Stomach (tissue), 8 donors: ENCODE measurements at regions not wholly inside any gene's neighbourhood (a gene's known extent, or its start where the extent isn't known, plus 50 kb on each side); places are given as distances from the start of the nearest gene placed in this dataset.

ENCODE experiments used
- DNase-seq, 2 donors: peaks; one replicate each; pipeline versions ENCODE4 v3.0.0 to v3.0.0-alpha.2; 2013 to 2019
- H3K27ac ChIP-seq, 5 donors: fragments of 200-600 bp in 4 of 5; sonication (generic) in 4 of 5; one replicate each; pipeline ENCODE4 v1.5.1; 2013 to 2019; ENCODE audit warnings: mild to moderate bottlenecking in 1 of 5, moderate library complexity in 1 of 5
- H3K27me3 ChIP-seq, 3 donors: fragments of 200-600 bp; sonication (generic); one replicate each; pipeline ENCODE4 v1.5.1; 2017 to 2019; ENCODE audit warnings: mixed run types in 1 of 3
- H3K36me3 ChIP-seq, 4 donors: fragments of 200-600 bp; sonication (generic); 1 replicate in 3 of 4; 2 replicates in 1 of 4; pipeline ENCODE4 v1.5.1; 2016 to 2019
- H3K4me1 ChIP-seq, 4 donors: fragments of 200-600 bp; sonication (generic); one replicate each; pipeline ENCODE4 v1.5.1; 2016 to 2019
- H3K4me3 ChIP-seq, 4 donors: fragments of 200-600 bp; sonication (generic) in 3 of 4; one replicate each; pipeline ENCODE4 v1.5.1; 2016 to 2019; ENCODE audit warnings: mild to moderate bottlenecking in 1 of 4
- H3K9me3 ChIP-seq, 4 donors: fragments of 200-600 bp; sonication (generic); one replicate each; pipeline ENCODE4 v1.5.1; 2016 to 2019
- EP300 ChIP-seq: sonication (generic); formaldehyde crosslinking; IDR thresholded peaks from one replicate; pipeline ENCODE4 v1.6.1; 2017; ENCODE audit warnings: antibody characterized with exemption
- POLR2A ChIP-seq, 4 donors: fragments of 450-650 bp; IDR thresholded peaks; one replicate each; pipeline ENCODE4 v1.6.1; 2016; ENCODE audit warnings: antibody characterized with exemption in 4 of 4, control low read depth in 2 of 4, mild to moderate bottlenecking in 1 of 4, moderate library complexity in 1 of 4
- POLR2AphosphoS5 ChIP-seq, 3 donors: sonication (generic); formaldehyde crosslinking; IDR thresholded peaks; one replicate each; pipeline ENCODE4 v1.6.1; 2016; ENCODE audit warnings: antibody characterized with exemption in 3 of 3
- WGBS, 5 donors: extraction: QIAGEN DNeasy Blood & Tissue Kit in 3 of 5; methylation state at CpG; one replicate each; pipeline versions ENCODE4 v1.1.5 to v1.1.7; 2013 to 2018; 5-methylcytosine and 5-hydroxymethylcytosine counted together
- intact Hi-C: fragments of 100-400 bp; cut with DNase I; formaldehyde crosslinking; loops from one replicate; pipeline ENCODE4 v1.15.1; 2023; ENCODE audit warnings: low total_unique reads
- TF ChIP-seq, protein P1 (sequence below), 7 experiments: fragments of 450-650 bp in 4 of 7; fragments of 200-600 bp in 3 of 7; sonication (generic) in 3 of 7; IDR thresholded peaks; one replicate each; pipeline ENCODE4 v1.5.1; 2016 to 2019; ENCODE audit warnings: antibody characterized with exemption in 7 of 7, control low read depth in 2 of 7, mild to moderate bottlenecking in 1 of 7
- donor health status: healthy with polysubstance abuse.
- donor health status: Bipolar disorder and iron deficiency.
- donor health status: healthy.

DNA sequence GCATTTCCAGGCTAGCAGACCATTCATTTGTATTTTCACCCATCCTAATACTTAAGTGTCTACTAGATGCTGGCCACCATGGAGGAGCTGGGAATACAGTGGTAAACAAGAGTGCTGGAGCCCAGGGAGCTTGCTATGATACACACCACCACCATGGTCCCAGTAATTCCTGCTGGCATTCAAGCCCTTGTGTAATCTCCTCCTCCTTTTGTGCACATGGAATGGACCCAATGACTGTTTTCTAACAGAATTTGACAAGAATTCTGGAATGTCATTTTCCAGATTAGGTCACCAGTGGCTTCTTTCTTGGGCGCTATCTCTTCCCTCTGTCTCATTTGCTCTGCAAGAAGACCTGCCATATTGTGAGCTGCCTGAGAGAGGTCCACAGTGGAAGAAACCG, 552.0 kb downstream of the C6orf118 start:
- 79 to 91% (median 83%) methylated on average over 2 of the region's 2 CpGs for WGBS, 5 donors
- intact Hi-C loops = no loop called here
- TF ChIP-seq, protein P1, sequence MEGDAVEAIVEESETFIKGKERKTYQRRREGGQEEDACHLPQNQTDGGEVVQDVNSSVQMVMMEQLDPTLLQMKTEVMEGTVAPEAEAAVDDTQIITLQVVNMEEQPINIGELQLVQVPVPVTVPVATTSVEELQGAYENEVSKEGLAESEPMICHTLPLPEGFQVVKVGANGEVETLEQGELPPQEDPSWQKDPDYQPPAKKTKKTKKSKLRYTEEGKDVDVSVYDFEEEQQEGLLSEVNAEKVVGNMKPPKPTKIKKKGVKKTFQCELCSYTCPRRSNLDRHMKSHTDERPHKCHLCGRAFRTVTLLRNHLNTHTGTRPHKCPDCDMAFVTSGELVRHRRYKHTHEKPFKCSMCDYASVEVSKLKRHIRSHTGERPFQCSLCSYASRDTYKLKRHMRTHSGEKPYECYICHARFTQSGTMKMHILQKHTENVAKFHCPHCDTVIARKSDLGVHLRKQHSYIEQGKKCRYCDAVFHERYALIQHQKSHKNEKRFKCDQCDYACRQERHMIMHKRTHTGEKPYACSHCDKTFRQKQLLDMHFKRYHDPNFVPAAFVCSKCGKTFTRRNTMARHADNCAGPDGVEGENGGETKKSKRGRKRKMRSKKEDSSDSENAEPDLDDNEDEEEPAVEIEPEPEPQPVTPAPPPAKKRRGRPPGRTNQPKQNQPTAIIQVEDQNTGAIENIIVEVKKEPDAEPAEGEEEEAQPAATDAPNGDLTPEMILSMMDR (IDR thresholded peaks at IDR 0.05) = no peak
- TF ChIP-seq POLR2A (IDR thresholded peaks at IDR 0.05) (no peak), POLR2AphosphoS5 (IDR thresholded peaks at IDR 0.05) (no peak), EP300 (no peak)
- H3K36me3 ChIP-seq = no peaks in the 10 kb centered on the region
- H3K9me3 ChIP-seq = peaks cover 0 to 3% (median 0%) of the 10 kb centered on the region in 4 donors
- no peaks in the 10 kb centered on the region for H3K4me1 ChIP-seq
- H3K4me3 ChIP-seq = no peak overlapping the region
- no peaks in the 10 kb centered on the region for H3K27me3 ChIP-seq
- no peak overlapping the region for H3K27ac ChIP-seq
- no peak for DNase-seq

DNA sequence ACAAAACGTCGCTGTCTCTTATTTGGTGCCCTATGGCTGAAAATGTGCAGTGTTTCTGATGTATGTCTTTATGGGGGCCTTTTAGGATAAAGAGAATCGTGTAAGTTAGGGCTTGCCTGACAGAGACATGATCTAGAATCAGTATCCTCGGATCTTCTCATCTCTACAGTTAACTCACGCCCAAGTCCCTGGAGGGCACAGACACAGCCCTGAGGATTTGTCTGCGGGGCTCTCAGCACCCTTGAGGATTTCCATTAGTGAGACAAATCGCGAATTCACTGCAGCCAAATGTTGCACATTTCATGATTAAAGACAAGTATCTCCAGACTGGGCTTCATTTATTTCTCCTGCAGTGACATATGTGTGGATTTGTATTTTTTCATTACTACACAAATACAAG, 552.7 kb downstream of the C6orf118 start:
- DNase-seq = no peak
- Histone ChIP-seq H3K4me3 (no peak overlapping the region), H3K4me1 (no peaks in the 10 kb centered on the region), H3K36me3 (no peaks in the 10 kb centered on the region), H3K9me3 (peaks cover 0 to 3% (median 0%) of the 10 kb centered on the region in 4 donors), H3K27me3 (no peaks in the 10 kb centered on the region), H3K27ac (no peak overlapping the region)
- WGBS, 5 donors = 71 to 81% (median 79%) methylated on average over 8 of the region's 8 CpGs
- no peak for TF ChIP-seq EP300
- TF ChIP-seq, protein P1 (IDR thresholded peaks at IDR 0.05) = no peak
- TF ChIP-seq POLR2A (IDR thresholded peaks at IDR 0.05) = no peak
- TF ChIP-seq POLR2AphosphoS5 (IDR thresholded peaks at IDR 0.05) = no peak
- intact Hi-C loops = no loop called here

- no peaks in the 10 kb centered on the region for H3K4me1 ChIP-seq
- peaks cover 0 to 5% (median 0%) of the 10 kb centered on the region in 4 donors for H3K9me3 ChIP-seq
- no peaks in the 10 kb centered on the region for H3K36me3 ChIP-seq
- intact Hi-C loops = no loop called here
- no peak overlapping the region for H3K4me3 ChIP-seq
- TF ChIP-seq, protein P1 (IDR thresholded peaks at IDR 0.05) = no peak
- TF ChIP-seq EP300 (no peak), POLR2AphosphoS5 (IDR thresholded peaks at IDR 0.05) (no peak), POLR2A (IDR thresholded peaks at IDR 0.05) (no peak)
- H3K27me3 ChIP-seq = no peaks in the 10 kb centered on the region
- H3K27ac ChIP-seq = no peak overlapping the region
- WGBS, 5 donors = 45 to 66% (median 50%) methylated on average over 3 of the region's 3 CpGs
- DNase-seq = peak in 1 of 2 donors; percentile 7
Observed at GRCh38 chr6:164756142-164756541, 553.3 kb downstream of the C6orf118 start.

GRCh38 chr6:164753517-164753916, 555.9 kb downstream of the C6orf118 start:
- Histone ChIP-seq H3K27me3 (no peaks in the 10 kb centered on the region), H3K4me3 (no peak overlapping the region), H3K36me3 (no peaks in the 10 kb centered on the region), H3K4me1 (peaks cover 0 to 5% (median 0%) of the 10 kb centered on the region in 4 donors), H3K9me3 (peaks cover 0 to 4% (median 0%) of the 10 kb centered on the region in 4 donors), H3K27ac (no peak overlapping the region)
- DNase-seq = no peak
- intact Hi-C loops = no loop called here
- TF ChIP-seq EP300 (no peak), POLR2A (IDR thresholded peaks at IDR 0.05) (no peak), POLR2AphosphoS5 (IDR thresholded peaks at IDR 0.05) (no peak)
- TF ChIP-seq, protein P1 (IDR thresholded peaks at IDR 0.05) = no peak
